ENCODE measurements at regions not wholly inside any gene's neighbourhood (a gene's known extent, or its start where the extent isn't known, plus 50 kb on each side); places are given as distances from the start of the nearest gene placed in this dataset.

- DNase-seq (ENCODE audit: low spot score), result no peak
- TF ChIP-seq CTCF (IDR thresholded peaks at IDR 0.05; ENCODE audit: borderline replicate concordance, control extremely low read depth, extremely low read depth, insufficient read depth, missing control alignments), result no peak
- in situ Hi-C loops (cut with MboI; ENCODE audit: low sequenced_read_pairs, unreplicated experiment), result no loop called here
Observed at GRCh38 chr1:10910681-10911489, 101.6 kb upstream of the TARDBP start.

GRCh38 chr1:10911490-10912166 lies 100.8 kb upstream of the TARDBP start:
- no peak for DNase-seq (ENCODE audit: low spot score)
- in situ Hi-C loops (cut with MboI; ENCODE audit: low sequenced_read_pairs, unreplicated experiment), result no loop called here
- no peak for TF ChIP-seq CTCF (IDR thresholded peaks at IDR 0.05; ENCODE audit: borderline replicate concordance, control extremely low read depth, extremely low read depth, insufficient read depth, missing control alignments)

DNA sequence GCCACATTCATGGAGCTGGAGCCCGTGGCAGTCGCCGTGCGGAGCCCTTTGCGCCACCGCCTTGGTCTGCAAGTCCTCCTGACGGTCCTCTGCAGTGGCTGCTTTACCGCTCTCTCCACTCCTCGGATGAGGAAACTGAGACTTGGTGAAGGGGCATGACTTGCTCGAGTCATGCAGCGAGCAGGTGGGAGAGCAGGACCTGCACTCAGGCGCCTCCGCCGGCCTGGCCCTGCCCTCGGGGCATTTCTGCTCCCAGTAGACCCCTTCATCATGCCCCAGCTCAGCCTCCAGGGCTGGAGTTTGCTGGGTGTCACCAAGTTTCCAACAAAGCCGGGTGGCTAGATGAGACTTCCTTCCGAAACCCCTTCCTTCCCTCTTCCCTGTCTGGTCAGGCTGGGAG lies 100.0 kb upstream of the TARDBP start:
- no peak for TF ChIP-seq CTCF (IDR thresholded peaks at IDR 0.05; ENCODE audit: borderline replicate concordance, control extremely low read depth, extremely low read depth, insufficient read depth, missing control alignments)
- DNase-seq (ENCODE audit: low spot score), result no peak
- in situ Hi-C loops (cut with MboI; ENCODE audit: low sequenced_read_pairs, unreplicated experiment), result no loop called here

DNA sequence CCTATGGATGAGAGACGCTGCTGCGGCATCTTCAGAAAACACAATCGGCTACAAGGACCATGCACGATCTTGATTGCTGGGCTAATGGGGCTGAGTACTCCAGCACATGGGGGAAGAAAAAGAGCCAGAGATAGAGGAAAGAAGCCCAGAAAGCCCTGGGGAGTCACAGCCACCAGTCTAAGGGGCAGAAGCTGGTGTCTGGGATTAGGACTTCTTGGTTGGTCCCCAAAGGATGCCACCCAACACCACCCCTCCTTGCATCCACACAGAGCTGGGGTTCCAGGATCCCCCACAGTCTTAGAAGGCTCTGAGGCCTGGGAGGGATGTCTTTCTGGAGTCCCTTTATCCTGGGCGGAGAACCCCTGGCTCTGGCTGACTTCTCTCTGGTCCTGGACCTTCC lies 98.4 kb upstream of the TARDBP start:
- in situ Hi-C loops (cut with MboI; ENCODE audit: low sequenced_read_pairs, unreplicated experiment), result no loop called here
- no peak for DNase-seq (ENCODE audit: low spot score)

DNA sequence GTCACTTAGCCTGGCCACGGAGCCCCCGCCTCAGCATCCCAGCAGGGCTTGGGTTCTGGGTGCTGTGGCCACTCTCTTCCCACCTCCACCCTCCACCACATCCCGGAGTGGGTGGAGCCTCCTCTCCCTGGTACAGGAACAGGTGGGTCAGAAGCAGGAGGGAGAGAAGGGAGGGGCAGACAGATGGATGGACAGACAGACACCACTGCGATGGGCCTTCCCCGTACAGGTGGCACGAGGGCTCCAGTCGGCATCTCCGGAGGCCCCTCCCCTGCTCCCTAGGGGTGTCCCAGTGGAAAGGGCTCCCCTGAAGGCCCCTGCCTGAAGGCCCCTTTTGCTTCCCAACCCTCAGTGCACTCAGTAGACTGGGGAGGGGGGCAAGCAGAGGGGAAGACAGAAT lies 96.9 kb upstream of the TARDBP start:
- DNase-seq (ENCODE audit: low spot score), result no peak
- TF ChIP-seq CTCF (IDR thresholded peaks at IDR 0.05; ENCODE audit: borderline replicate concordance, control extremely low read depth, extremely low read depth, insufficient read depth, missing control alignments), result no peak
- in situ Hi-C loops (cut with MboI; ENCODE audit: low sequenced_read_pairs, unreplicated experiment), result no loop called here

More for the DNA sequence above, 98.4 kb upstream of the TARDBP start:
- no peak for TF ChIP-seq CTCF (IDR thresholded peaks at IDR 0.05; ENCODE audit: borderline replicate concordance, control extremely low read depth, extremely low read depth, insufficient read depth, missing control alignments)

GRCh38 chr1:10916311-10916710 lies 96.1 kb upstream of the TARDBP start:
- in situ Hi-C loops (cut with MboI; ENCODE audit: low sequenced_read_pairs, unreplicated experiment), result no loop called here
- no peak for TF ChIP-seq CTCF (IDR thresholded peaks at IDR 0.05; ENCODE audit: borderline replicate concordance, control extremely low read depth, extremely low read depth, insufficient read depth, missing control alignments)
- DNase-seq (ENCODE audit: low spot score), result no peak

Data from GM13976 (cell line).